Trophoblast cell (in vitro differentiated cells and primary cell): ENCODE measurements at regions not wholly inside any gene's neighbourhood (a gene's known extent, or its start where the extent isn't known, plus 50 kb on each side); places are given as distances from the start of the nearest gene placed in this dataset.
"Not testable (repeated sequence)": the region's sequence is repeated elsewhere in the genome, so short reads cannot be mapped to it uniquely, and the experiment has no call there.

Experiments
- DNase-seq, 2 donors: peaks; one replicate each; pipeline ENCODE4 v3.0.0-alpha.2; 2016
- H2AFZ ChIP-seq: 2 replicates; pipeline ENCODE4 v1.6.1; 2013; ENCODE audit warnings: low read length, moderate library complexity, mild to moderate bottlenecking; ENCODE audit not compliant: insufficient read depth, poor library complexity
- H2AK5ac ChIP-seq: 2 replicates; pipeline ENCODE4 v1.6.1; 2013; ENCODE audit warnings: mild to moderate bottlenecking, low read length
- H2BK120ac ChIP-seq: 2 replicates; pipeline ENCODE4 v1.6.1; 2013; ENCODE audit warnings: low read length, mild to moderate bottlenecking, moderate library complexity; ENCODE audit not compliant: insufficient read depth, poor library complexity
- H2BK12ac ChIP-seq: 2 replicates; pipeline ENCODE4 v1.6.1; 2013; ENCODE audit warnings: mild to moderate bottlenecking, low read length, moderate library complexity
- H2BK5ac ChIP-seq: 2 replicates; pipeline ENCODE4 v1.6.1; 2013; ENCODE audit warnings: low read length, low read depth, moderate library complexity, mild to moderate bottlenecking; ENCODE audit not compliant: poor library complexity
- H3K14ac ChIP-seq: 2 replicates; pipeline ENCODE4 v1.6.1; 2013; ENCODE audit warnings: mild to moderate bottlenecking, low read length
- H3K18ac ChIP-seq: 2 replicates; pipeline ENCODE4 v1.6.1; 2013; ENCODE audit warnings: mild to moderate bottlenecking, low read length
- H3K23ac ChIP-seq: 2 replicates; pipeline ENCODE4 v1.6.1; 2013; ENCODE audit warnings: low read length
- H3K27ac ChIP-seq: 2 replicates; pipeline ENCODE4 v1.5.1; 2013; ENCODE audit warnings: low read depth, mild to moderate bottlenecking, inconsistent platforms, low read length, moderate library complexity
- H3K27me3 ChIP-seq: 2 replicates; pipeline ENCODE4 v1.6.1; 2013; ENCODE audit warnings: inconsistent platforms, mild to moderate bottlenecking, low read length, moderate library complexity; ENCODE audit not compliant: insufficient read depth
- H3K36me3 ChIP-seq, 2 experiments: 1 replicate in 1 of 2; 2 replicates in 1 of 2; pipeline ENCODE4 v1.6.1; 2013; ENCODE audit warnings: low read length in 2 of 2, mild to moderate bottlenecking in 2 of 2, moderate library complexity in 1 of 2; ENCODE audit not compliant: insufficient read depth in 2 of 2, control insufficient read depth in 1 of 2
- H3K4ac ChIP-seq: 2 replicates; pipeline ENCODE4 v1.6.1; 2013; ENCODE audit warnings: low read depth, mild to moderate bottlenecking, low read length, moderate library complexity
- H3K4me1 ChIP-seq, 2 experiments: 1 replicate in 1 of 2; 2 replicates in 1 of 2; pipeline ENCODE4 v1.6.1; 2013; ENCODE audit warnings: low read length in 2 of 2, mild to moderate bottlenecking in 2 of 2, moderate library complexity in 1 of 2; ENCODE audit not compliant: insufficient read depth in 2 of 2, control insufficient read depth in 1 of 2
- H3K4me2 ChIP-seq: 2 replicates; pipeline ENCODE4 v1.6.1; 2013; ENCODE audit warnings: inconsistent platforms, mild to moderate bottlenecking, low read length, moderate library complexity
- H3K4me3 ChIP-seq: 2 replicates; pipeline ENCODE4 v1.5.1; 2013; ENCODE audit warnings: mild to moderate bottlenecking, low read depth, low read length, inconsistent platforms
- H3K79me1 ChIP-seq: one replicate; pipeline ENCODE4 v1.6.1; 2013; ENCODE audit warnings: low read length
- H3K79me2 ChIP-seq: 2 replicates; pipeline ENCODE4 v1.6.1; 2013; ENCODE audit warnings: low read length, mild to moderate bottlenecking; ENCODE audit not compliant: control insufficient read depth, insufficient read depth, poor library complexity
- H3K9ac ChIP-seq: 2 replicates; pipeline ENCODE4 v1.6.1; 2013; ENCODE audit warnings: mild to moderate bottlenecking, low read length
- H3K9me3 ChIP-seq: 2 replicates; pipeline ENCODE4 v1.6.1; 2013; ENCODE audit warnings: low read depth, mild to moderate bottlenecking, control low read depth, inconsistent platforms, low read length; ENCODE audit not compliant: insufficient read depth
- H4K12ac ChIP-seq: 2 replicates; pipeline ENCODE4 v1.6.1; 2013; ENCODE audit warnings: low read depth, mild to moderate bottlenecking, low read length, moderate library complexity
- H4K8ac ChIP-seq: 2 replicates; pipeline ENCODE4 v1.6.1; 2013; ENCODE audit warnings: low read depth, mild to moderate bottlenecking, low read length, moderate library complexity
- H4K91ac ChIP-seq: one replicate; pipeline ENCODE4 v1.6.1; 2013; ENCODE audit warnings: low read depth, mild to moderate bottlenecking, low read length, moderate library complexity
- WGBS: extraction: QIAGEN DNeasy Blood & Tissue Kit; methylation state at CpG from one replicate; pipeline ENCODE4 v1.1.7; 2013; ENCODE audit warnings: missing lambda C conversion rate; ENCODE audit not compliant: insufficient read length, insufficient coverage; ENCODE audit errors: extremely low coverage; 5-methylcytosine and 5-hydroxymethylcytosine counted together

- Histone ChIP-seq H3K4me1 (no peaks in the 10 kb centered on the region), H3K18ac (no peak overlapping the region), H3K23ac (no peak overlapping the region), H2BK120ac (no peak overlapping the region), H4K91ac (no peak overlapping the region), H3K9ac (no peak overlapping the region), H3K4me3 (no peak overlapping the region), H3K4ac (no peak overlapping the region), H3K79me2 (no peaks in the 10 kb centered on the region), H4K12ac (no peak overlapping the region), H3K36me3 (no peaks in the 10 kb centered on the region), H2BK12ac (no peak overlapping the region), H3K4me2 (no peak overlapping the region), H3K9me3 (no peaks in the 10 kb centered on the region), H3K27ac (no peak overlapping the region), H4K8ac (no peak overlapping the region), H3K79me1 (no peaks in the 10 kb centered on the region), H2AK5ac (no peak overlapping the region), H3K27me3 (no peaks in the 10 kb centered on the region), H2BK5ac (no peak overlapping the region), H3K14ac (no peak overlapping the region), H2AFZ (no peak overlapping the region)
- no peak for DNase-seq
Measured at GRCh38 chr14:87251011-87251410, 742.0 kb downstream of the GALC start.

GRCh38 chr14:87241018-87241768, 751.8 kb downstream of the GALC start:
- no peak overlapping the region for H4K12ac ChIP-seq
- no peak overlapping the region for H2BK120ac ChIP-seq
- no peaks in the 10 kb centered on the region for H3K79me2 ChIP-seq
- no peak overlapping the region for H2BK5ac ChIP-seq
- no peak overlapping the region for H3K27ac ChIP-seq
- no peaks in the 10 kb centered on the region for H3K27me3 ChIP-seq
- H4K8ac ChIP-seq: no peak overlapping the region
- no peak overlapping the region for H3K23ac ChIP-seq
- no peak overlapping the region for H2BK12ac ChIP-seq
- H3K79me1 ChIP-seq: no peaks in the 10 kb centered on the region
- no peak overlapping the region for H3K4ac ChIP-seq
- no peaks in the 10 kb centered on the region for H3K4me1 ChIP-seq
- DNase-seq: no peak
- H3K18ac ChIP-seq: no peak overlapping the region
- no peaks in the 10 kb centered on the region for H3K9me3 ChIP-seq
- no peaks in the 10 kb centered on the region for H3K36me3 ChIP-seq
- no peak overlapping the region for H3K14ac ChIP-seq
- no peak overlapping the region for H3K9ac ChIP-seq
- H4K91ac ChIP-seq: no peak overlapping the region
- no peak overlapping the region for H2AK5ac ChIP-seq
- H2AFZ ChIP-seq: no peak overlapping the region
- no CpG with 5 or more reads among the region's 3 CpGs for WGBS
- no peak overlapping the region for H3K4me3 ChIP-seq
- no peak overlapping the region for H3K4me2 ChIP-seq

- not testable (repeated sequence) for H4K12ac ChIP-seq, H2BK120ac ChIP-seq, H3K27me3 ChIP-seq, H3K9me3 ChIP-seq, H2AFZ ChIP-seq, H3K79me2 ChIP-seq, H3K23ac ChIP-seq, H3K36me3 ChIP-seq, H4K8ac ChIP-seq, H2AK5ac ChIP-seq, H3K14ac ChIP-seq, H3K18ac ChIP-seq, H2BK12ac ChIP-seq, H3K4ac ChIP-seq, H3K27ac ChIP-seq, H4K91ac ChIP-seq, H2BK5ac ChIP-seq, DNase-seq, H3K4me3 ChIP-seq, H3K4me2 ChIP-seq, H3K9ac ChIP-seq, H3K4me1 ChIP-seq, H3K79me1 ChIP-seq
- no CpG with 5 or more reads among the region's 5 CpGs for WGBS
Measured at GRCh38 chr14:87240319-87240718, 752.7 kb downstream of the GALC start.

GRCh38 chr14:87233806-87234384, 759.1 kb downstream of the GALC start:
- Histone ChIP-seq H3K36me3 (no peaks in the 10 kb centered on the region), H2AFZ (no peak overlapping the region), H4K91ac (no peak overlapping the region), H3K9me3 (peaks cover 6% of the 10 kb centered on the region), H3K79me1 (no peaks in the 10 kb centered on the region), H3K4me1 (no peaks in the 10 kb centered on the region), H3K18ac (no peak overlapping the region), H2BK5ac (no peak overlapping the region), H3K14ac (no peak overlapping the region), H3K27ac (no peak overlapping the region), H2BK120ac (no peak overlapping the region), H3K9ac (no peak overlapping the region), H4K12ac (no peak overlapping the region), H3K4ac (no peak overlapping the region), H3K4me2 (no peak overlapping the region), H3K27me3 (no peaks in the 10 kb centered on the region), H4K8ac (no peak overlapping the region), H3K23ac (no peak overlapping the region), H2AK5ac (no peak overlapping the region), H3K4me3 (no peak overlapping the region), H3K79me2 (no peaks in the 10 kb centered on the region), H2BK12ac (no peak overlapping the region)
- no peak for DNase-seq
- WGBS: no CpG with 5 or more reads among the region's 4 CpGs
